HG02610 (cell line): ENCODE measurements at regions not wholly inside any gene's neighbourhood (a gene's known extent, or its start where the extent isn't known, plus 50 kb on each side); places are given as distances from the start of the nearest gene placed in this dataset.

ENCODE experiments used
- ATAC-seq: cut with Tn5 transposase; IDR thresholded peaks from one replicate; pipeline ENCODE4 v1.9.1; 2021; ENCODE audit warnings: mild to moderate bottlenecking, moderate library complexity; ENCODE audit not compliant: unreplicated experiment

DNA sequence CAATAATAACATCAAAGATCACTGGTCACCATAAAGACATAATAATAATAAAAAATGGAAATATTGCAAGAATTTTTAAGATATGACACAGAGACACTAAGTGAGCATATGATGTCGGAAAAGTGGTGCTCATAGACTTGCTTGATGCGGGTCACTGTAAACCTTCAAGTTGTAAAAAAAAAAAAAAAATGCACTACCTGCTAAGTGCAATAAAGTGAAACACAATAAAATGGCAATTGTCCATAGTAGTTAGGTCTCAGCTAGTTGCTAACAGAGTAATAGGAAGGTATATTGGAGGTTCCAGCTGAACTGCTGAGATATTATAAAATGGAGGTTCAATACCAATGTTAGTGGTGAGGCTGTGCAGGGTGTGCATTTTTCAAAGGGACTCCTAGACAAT is 146.6 kb upstream of the MRPS22 start:
- no peak for ATAC-seq

DNA sequence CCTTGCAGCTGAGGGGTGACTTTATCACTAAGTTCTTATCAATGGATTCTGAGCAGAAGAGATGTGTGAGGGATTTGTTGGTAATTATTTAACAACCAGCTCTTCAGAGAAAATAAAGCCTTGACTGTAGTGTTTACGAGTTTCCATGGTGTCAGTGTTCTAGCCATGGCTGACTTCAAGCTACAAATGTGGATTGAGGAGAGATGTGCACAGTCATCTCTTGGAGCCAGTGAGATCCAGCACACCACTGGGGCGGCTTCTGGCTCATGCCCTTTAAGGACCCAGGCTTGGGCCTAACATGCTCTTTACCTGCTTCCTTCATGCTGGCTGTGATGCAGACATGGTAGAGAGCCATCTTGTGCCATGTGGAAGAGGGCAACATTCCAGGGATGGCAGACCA is 145.6 kb upstream of the MRPS22 start:
- ATAC-seq, result no peak

DNA sequence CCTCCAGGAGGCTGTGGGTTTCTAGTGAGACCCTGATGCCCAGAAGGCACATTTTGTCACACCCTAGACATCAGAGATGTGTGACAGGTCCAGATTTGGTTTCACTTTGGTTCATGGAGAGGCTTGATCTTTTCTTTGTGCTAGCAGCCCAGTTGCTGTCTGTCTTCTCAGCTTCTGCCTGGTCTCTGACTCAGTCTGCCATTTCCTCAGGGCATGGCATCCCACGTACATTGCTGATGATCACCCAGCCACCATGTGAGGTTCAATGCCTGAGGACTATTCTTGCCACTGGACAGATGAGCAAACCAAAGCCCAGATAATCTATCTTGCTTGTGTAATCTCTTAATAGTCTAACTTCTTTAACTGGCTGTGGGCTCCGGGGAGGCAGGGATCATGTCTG is 144.9 kb upstream of the MRPS22 start:
- ATAC-seq, result no peak

DNA sequence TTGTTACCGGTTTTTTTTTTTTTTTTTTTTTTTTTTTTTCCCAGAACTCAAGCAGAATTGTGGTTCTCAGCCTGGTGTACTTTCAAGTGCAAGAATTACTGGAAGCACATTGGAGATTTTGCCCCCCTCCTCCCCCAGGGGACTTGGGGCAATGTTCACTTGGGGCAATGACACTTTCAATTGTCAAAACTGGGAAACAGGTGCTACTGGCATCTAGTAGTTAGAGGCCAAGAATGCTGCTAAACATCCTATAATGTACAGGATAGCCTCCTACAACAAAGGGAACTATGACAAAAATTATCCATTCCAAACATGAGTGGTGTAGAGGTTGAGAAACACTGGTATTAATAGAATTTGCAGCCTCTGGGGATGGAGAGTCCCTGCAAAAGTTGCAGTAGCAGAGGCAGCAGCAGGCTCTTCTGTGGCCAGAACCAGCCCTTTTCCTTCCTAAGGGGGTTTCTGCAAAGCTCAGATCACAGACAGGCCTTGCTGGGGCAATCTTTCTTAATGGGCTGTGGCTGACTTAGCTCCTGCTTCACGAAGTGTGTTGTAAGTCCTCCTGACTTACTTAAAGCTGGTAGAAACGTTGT is 144.3 kb upstream of the MRPS22 start:
- ATAC-seq, result no peak

DNA sequence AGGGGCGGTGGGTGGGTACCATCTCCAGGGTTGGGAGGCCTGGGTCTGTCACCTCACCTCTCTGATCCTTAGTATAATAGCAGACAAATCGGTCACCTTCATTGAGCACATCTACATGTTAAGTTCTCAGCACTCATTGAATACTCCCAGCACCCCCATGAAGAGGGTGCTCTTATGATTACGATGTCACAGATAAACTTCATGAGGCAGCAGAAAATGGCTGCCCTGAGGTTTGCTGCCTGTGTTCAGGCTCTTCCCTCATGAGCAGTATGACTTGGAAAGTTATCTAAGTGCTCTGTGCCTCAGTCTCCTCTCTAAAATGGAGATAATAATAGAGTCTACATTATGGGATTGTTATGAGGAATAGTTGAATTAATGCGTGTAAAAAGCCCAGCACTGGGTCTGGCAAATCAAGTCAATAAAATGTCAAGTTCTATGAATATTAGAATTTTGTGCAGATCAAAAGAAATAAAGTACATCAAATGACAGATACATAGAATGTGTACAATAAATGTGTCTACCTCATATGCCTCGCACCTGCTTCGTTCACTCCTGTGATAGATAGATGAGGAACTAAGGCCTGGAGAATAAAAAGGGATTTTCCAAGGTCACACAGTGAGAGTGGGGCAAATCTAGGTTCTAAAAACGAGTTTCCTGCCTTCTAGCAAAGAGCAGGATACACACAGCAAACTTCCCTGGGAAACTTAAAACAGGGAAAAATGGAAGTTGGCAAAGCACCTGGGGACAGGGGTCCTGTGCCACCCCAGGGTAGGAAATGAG is 142.2 kb upstream of the MRPS22 start:
- ATAC-seq, result no peak

DNA sequence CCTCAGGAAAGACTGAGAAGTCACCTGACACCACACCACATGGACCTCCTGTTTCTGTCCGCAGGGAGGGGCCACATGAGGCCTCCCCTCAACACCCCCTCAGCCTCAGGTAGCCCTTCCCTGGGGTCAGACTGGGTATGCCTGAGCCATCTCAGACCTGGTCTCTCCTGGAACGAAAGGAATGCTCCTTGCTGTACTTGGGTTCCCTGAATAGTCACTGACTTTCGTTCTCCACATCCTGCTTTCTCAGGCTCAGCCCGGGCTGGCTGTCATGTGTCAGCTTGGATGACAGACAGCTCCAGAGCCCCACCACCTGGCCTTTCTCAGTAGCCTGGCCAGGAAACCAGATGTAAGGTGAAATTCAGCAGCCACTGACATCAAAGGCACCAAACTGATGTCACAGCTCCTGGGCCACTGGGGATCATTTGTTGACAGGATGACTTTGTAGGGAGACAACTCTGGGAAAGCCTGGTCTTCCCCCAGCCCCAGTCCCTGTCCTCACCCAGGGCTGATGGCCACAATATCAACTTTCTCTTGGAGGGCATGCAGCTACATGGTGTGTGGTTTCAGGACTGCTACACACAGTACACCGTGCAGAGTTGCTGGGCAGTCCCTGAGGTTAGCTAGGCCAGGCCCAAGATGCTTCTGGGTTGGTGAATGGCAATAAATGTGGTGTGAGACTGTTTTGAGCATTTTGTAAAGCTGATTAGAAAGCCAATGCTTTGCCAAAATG is 141.4 kb upstream of the MRPS22 start:
- ATAC-seq, result peak; percentile 85

DNA sequence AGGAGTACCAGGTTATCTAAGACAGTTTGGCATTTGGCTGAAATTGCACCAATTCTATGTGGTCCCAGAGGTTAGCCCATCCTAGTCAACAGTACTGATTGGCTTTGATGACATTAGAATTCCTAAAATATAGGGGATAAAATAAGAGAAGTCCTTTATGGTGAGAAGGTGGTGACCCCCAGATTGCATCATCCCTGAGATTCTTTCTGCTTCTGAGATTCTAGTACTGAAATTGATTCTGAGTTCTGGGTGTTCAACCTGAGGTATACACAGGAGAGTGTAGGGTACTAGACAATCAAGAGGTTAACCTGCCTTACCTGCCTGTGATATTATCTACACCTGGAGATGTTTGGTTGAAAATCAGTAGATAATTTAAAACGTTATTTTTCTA is 140.9 kb upstream of the MRPS22 start:
- ATAC-seq, result no peak

DNA sequence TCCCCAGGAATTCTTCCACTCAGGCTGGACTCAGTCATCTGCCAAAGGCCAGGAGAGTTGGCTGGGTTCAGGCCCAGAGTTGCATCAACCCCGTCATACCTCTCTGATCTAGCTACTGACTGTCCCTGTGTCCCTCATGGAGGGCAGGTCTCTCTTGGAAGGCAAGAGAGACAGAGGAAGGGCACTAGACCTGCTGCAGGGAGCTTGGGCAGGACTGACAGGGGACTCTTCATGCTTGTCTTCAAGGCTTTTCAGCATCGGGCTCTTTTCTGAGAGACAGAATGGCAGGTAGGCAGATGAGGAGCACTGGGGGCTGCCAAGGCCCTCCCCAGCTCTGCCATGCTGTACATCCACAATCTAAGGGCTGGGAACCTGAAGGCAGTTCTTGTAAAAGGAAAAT is 140.1 kb upstream of the MRPS22 start:
- no peak for ATAC-seq

DNA sequence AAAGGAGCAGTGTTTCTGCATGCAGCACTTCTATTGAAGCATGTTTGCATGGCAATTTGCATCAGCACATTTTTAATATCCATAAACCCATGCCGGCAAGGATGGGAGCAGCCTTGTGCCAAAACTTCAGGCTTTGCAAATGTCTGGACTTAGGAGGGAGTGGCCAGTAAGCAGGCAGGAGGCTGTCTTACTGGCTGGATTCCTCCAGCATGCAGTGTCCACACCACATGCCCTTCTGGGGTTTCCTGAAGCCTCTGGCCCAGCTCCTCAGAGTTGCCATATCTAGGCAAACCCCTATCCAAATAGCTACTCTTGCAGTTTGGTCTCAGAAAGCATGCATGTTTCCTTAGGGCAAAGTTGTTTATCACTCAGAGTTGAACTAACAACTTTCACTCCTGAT is 139.1 kb upstream of the MRPS22 start:
- no peak for ATAC-seq

DNA sequence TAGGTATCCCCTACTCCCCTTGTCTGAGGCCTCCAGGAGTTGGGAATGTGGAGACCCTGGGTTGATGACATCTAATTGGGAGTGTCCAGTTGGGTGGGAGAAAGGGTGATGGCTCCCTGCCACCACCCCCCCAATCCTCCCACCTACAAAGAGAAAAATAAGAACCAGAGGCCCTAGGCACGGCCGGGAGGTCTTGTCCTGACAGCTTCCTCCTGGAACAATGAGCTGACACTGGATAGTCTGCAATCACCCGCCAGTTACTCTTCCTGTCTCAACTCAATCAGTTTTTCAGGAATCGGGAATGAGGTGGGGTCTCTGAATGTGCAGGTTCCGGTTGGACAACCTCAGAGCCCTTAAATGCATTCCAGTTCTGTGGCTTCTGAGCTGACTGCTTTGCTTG is 129.9 kb upstream of the MRPS22 start:
- ATAC-seq, result no peak

DNA sequence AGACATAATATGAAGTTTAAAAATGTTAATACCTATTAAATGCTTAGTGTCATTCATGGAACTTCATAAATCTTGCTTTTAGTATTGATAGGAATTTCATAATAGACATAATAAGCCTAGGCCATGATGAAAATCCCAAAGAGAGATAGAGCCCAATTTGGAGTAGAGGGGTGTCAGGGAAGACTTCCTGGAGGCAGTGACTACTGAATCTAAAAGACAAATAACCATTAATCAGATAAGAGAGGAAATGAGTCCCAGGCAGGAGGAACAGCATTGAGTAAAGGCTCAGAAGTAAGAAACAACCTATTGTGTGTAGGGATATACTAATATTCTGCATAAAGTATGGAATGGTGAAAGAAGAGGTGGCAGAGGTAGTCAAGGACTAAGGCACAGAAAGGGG is 126.9 kb upstream of the MRPS22 start:
- no peak for ATAC-seq

DNA sequence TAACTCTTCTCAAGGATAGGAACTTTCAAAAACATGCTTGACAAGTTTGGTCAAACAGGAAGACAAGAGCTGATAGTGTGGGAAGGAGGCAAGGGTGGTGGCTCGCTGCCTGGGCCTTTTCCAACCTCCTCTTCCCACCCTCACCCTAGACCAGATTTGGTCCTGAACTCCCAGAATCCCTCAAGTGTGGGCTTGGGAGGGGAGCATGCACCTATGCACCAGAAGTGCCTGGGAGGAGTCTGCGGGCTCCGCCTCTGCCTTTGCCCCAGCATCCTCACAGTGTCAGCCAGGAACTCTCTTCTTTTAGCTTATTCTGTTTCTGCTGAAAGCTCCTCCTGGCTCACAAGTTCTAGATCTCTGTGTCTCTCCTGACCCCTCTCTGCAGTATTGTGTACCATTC is 126.2 kb upstream of the MRPS22 start:
- no peak for ATAC-seq

DNA sequence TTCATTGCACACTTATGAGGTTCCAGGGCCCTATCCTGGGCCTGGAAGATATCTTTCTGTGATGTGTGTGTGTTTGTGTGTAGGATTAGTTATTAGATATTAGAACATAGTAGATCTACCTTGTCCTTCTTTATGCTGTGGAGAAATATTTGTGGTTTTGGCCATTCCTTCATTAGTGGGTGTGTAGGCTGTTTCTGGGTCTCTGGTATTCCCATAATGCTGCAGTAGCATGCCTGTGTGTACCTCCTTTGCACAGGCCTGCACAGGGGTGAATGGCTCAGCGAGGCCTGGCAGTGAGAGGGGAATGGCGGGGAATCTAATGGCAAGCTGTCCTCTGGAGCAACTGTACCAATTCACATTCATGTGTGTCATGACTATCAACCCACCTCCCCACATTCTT is 125.8 kb upstream of the MRPS22 start:
- no peak for ATAC-seq

DNA sequence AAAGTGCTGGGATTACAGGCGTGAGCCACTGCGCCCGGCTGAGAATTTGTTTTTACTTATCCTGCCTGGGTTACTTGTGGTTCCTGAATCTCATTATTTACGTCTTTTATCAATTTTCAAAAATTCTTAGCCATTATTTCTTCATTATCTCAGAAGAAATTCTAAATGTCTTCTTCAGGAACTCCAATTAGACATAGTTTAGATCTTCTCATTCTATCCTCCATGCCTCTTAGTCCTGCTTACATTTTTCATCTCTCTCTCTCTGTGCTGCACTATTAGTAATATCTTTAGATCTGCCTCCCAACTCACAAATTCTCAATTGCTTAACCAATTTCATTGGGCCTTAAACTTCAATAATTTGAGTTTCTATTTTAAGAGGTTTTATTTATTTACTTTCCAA is 124.4 kb upstream of the MRPS22 start:
- ATAC-seq, result no peak

DNA sequence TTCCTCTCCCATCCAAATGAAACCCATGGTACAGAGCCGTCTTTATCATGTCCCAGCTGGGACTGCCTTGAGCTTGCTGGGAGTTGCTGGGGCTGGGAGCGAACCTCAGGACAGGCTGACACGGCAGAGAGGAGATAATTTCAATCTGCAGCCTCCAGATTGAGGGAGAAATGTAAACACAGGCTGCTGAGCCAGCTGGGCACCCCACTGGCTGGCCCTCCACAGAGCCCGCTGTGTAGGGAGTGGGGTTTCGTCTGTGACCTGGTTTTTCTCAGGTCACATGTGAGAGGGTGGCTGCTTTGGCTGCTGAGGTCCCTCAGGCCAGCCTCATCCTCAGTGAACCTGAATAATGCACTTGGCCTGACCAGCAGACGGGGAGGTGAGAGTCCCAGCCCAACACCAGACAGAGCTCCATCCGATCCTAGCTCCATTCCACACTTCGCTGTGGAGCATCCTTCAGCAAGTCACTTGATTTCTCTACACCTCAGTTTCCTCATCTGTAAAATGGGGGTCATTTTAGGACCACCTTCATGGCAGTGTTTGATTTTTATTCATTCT is 121.6 kb upstream of the MRPS22 start:
- no peak for ATAC-seq

DNA sequence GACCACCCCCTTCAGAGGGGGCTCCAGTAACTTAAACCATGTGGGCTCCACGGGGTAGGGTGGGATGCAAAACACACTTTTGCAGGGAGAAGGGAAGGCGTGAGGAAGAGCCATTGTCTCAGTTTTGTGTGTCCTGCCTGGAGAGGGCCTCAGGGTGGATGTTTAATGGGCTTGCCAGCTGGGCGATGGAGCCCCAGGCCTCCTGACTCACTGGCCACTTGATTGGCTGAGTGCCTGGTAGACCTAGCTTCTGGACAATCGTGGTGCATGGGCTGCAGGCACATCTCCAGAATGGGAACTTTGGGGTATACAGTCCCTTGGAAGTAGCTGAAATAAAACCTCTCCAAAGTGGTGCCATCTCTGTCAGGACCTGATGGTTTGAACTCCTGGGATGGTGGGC is 118.3 kb upstream of the MRPS22 start:
- no peak for ATAC-seq

DNA sequence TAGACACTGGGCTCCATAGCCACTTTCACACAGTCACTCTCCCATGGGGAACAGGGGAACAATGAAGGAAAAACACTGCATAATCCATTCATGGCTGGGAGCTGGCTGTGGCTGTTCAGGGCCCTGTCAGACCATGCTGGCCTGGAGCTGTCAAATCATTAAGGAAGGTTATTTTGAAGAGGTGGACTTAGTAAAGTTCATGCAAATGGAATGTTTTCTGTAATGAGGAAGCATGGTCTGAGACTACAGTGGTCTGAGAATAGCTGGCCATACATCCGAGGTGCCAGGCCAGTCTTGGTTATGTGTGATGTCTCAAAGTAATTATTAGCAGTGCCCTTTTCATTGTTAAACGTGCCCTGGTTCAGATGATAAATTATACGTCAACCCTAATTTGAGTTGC is 117.1 kb upstream of the MRPS22 start:
- ATAC-seq, result no peak

DNA sequence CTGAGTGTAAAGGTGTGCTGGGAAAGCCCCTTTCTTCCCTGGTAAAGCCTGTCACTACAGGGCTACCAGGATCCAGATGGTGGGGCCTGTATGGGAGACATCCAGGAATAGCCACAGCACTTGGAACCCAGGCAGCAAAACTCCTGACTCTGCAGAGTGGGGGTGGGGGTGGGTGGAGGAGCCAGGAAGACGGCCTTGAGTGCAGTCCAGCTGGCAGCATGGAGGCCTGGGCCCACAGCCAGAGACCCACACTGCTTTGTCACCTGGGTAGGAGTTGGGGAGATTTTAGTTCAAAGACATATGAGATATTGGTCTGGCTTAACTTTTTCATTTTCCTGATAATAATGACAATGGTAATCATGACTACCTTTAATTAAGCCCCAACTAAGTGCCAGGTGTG is 116.7 kb upstream of the MRPS22 start:
- no peak for ATAC-seq

DNA sequence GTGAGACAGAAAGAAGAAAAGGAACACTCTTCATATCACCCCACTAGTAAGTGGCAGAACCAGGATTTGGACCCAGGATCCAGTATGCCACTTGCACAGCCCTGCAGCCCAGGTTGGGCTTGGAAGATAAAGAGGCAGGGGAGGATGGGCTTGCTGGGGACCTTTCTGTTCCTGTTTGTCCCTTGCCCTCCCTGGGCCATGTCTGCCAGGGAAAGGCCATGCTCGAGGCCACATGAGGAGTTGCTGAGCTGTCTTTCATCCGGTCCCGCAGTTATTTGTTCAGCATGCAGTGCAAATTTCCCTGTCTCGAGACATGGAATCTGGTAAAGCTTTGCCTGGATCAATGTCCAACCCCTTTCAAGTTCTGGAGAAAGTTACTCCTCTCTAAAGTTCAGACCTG is 116.0 kb upstream of the MRPS22 start:
- ATAC-seq, result no peak

DNA sequence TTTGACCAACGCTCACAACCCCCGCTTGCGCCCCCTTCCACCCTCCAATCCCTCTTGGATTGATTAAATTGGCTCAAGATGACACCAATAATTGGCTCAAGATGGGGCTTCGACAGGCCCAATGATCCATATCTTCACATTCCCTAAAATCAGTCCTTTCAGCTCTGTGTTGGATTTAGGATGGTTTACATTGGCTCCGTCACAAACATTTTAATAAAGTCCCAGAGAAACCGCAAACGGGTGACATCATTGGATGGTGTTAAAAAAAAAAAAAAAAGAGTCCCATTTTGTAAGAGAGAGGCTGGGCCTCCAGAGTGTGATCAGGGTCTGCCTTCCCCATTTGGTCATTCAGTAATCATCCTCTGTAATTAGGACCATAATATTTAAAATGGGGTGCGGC is 113.4 kb upstream of the MRPS22 start:
- ATAC-seq, result no peak

DNA sequence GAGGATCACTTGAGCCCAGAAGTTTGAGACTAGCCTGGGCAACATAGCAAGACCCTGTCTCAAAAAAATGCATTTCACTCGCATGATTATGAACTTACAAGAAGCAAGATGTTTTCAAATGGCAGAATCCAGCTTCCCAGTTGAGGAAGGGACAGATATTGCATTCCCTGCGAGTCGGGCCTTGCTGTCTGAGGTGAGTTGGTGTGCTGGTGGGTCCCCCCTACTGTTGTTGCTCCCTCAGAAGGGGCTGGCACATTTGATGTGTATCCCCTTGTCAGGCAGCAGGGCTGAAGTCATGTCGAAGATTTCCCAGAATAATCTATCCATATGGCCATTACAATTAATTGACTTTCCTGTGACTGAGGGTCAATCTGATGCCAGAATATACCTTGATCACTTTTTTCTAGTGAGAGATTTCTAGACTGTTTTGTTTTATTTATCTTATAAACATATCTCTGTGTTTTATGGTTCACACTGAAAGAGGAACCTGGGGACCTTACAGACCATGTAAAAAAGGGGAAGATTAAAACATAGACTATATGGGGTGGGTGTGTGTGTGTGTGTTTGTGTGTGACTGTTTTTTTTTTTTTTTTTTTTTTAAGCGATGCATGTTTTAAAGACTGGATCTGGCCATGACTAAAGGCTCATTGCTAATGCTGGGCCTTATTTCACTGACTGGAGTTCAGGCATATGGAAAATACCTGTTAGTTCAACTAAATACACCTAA is 112.1 kb upstream of the MRPS22 start:
- no peak for ATAC-seq
